SU-DHL-6 (cell line): ENCODE measurements at regions not wholly inside any gene's neighbourhood (a gene's known extent, or its start where the extent isn't known, plus 50 kb on each side); places are given as distances from the start of the nearest gene placed in this dataset.

Experiments used
- CTCF ChIP-seq: fragments of 200-600 bp; sonication (generic); IDR thresholded peaks from one replicate; pipeline ENCODE4 v1.5.1; 2017; ENCODE audit warnings: antibody characterized with exemption, mild to moderate bottlenecking, low read length, moderate library complexity; ENCODE audit not compliant: insufficient read depth, poor library complexity, severe bottlenecking
- EZH2phosphoT487 ChIP-seq: fragments of 200-600 bp; sonication (generic), shearing (Covaris generic); conservative IDR thresholded peaks from 2 replicates; pipeline ENCODE4 v1.6.1; 2018; ENCODE audit warnings: mild to moderate bottlenecking, antibody characterized with exemption, low read length, moderate library complexity, mixed read lengths

GRCh38 chr20:24089576-24089975 lies 101.0 kb upstream of the GGTLC1 start:
- no peak for TF ChIP-seq CTCF
- TF ChIP-seq EZH2phosphoT487 = no peak
